SIG-M5 treated with dmso at 0.1 percent for 504 hours (cell line): ENCODE measurements at regions not wholly inside any gene's neighbourhood (a gene's known extent, or its start where the extent isn't known, plus 50 kb on each side); places are given as distances from the start of the nearest gene placed in this dataset.
"Not testable (repeated sequence)": the region's sequence is repeated elsewhere in the genome, so short reads cannot be mapped to it uniquely, and the experiment has no call there.

Experiments used
- DNase-seq: peaks from one replicate; lab custom pipeline; 2025; ENCODE audit not compliant: unreplicated experiment; lab: John Stamatoyannopoulos, UW

DNA sequence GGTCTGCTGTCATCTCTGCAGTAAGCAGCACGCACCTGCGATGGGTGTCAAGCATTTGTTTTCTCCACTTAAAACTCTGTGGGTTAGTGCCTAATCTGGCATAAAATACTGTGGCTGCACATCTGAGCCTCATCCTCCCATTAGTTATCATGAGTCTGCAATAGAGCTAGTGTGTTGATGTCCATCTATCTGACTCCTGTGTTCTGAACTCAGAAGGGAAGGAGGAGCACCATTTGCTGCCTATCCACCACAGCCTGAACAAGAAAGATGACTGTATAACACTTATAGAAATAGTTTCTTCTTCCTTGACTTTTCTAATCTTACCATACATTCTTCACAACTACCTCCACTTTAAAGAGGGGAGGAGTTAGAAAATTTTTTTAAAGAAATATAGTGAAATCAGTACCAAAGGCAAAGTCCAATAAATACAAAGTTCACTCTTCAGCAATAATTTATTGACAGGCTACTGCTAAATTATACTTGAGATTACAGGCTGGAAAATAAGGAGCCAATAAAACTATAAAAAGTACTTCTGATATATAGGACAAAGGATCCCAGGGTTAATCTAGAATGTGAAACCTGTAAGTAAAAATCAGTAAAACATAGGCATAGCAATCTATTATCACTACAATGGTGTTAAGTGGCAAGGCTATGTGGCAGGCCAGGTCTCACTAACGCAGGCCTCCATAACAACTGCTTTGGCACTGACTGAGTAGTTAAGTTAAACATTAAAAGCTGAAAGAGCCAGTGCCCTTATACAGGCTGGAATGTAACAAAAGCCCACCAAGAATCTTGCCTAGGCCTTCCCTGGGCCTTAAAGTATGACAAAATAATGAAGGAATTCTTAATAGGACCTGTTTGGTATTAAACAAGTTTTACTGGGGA is 70.2 kb downstream of the LGALS9C start:
- DNase-seq = not testable (repeated sequence)

DNA sequence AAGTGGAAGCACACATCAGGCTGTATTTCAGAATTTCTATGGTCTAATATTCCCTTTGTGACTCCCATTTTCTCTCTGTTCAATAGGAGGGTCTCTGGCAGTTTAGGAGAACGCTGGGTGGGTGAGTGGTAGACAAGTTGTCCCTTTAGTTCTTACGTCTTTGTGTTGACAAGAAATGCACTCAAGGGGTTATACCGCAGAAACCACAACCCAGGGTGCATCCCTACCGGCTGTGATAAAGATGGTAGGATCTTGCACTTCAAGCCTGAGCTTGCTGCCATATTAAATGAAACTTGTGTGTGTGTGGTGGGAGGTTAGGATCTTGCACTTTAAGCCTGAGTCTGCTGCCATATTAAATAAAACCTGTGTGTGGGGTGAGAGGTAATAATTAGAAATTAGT is 80.5 kb downstream of the LGALS9C start:
- not testable (repeated sequence) for DNase-seq

DNA sequence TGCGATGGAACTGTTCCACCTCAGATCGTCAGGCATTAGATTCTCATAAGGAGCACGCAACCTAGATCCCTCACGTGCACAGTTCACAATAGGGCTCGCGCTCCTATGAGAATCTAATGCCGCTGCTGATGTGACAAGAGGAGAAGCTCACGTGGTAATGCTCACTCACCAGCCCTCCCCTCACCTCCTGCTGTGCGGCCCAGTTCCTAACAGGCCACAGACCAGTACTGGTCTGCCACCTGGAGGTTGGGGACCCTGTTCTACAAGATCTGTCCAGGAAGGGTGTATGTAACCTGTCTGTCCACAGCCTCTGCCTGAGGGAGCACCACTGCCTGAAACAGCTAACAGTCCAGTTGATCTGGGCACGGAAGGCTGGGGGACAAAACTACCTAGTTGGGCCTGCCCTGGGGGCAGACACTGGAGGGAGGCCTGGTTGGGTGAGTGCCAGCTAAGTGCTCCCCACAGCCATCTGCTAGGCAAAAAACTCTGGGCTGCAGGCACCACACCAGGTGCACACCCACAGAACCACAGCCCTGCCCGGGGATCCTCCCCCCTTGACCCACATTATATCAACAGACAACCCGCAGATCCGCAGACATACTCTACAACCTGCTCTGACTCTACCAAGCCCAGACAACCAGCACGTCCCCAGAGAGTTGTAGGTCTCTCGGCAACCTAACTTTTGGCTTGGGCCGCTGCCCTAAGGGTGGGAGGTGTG is 80.7 kb downstream of the TBC1D28 start:
- DNase-seq = not testable (repeated sequence)

- DNase-seq = peak; percentile 18
These were observed 80.1 kb downstream of the TBC1D28 start for GRCh38 chr17:18564099-18564448.

- DNase-seq = not testable (repeated sequence)
These were observed 75.8 kb downstream of the TBC1D28 start for GRCh38 chr17:18568108-18568995.

DNA sequence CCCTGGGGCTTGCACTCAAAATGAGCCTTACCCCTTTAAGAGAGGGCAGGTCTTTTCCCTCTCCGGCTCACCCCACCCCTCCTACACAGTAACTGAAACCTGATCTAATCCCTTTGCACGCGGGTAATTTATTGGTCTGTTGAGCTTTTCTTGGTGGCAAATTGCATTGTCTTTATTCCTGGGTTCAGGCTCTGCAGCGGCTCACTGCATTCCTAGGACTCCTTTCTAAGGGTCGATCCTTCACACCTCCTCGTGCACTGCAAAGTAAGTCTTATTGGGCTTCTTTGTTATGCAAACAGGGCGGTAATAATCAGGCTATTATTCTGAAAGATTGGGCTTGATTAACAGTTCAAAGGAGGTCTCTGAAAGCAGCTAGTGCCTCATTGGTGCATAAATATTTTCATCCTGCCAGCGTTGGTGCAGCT is 74.7 kb downstream of the TBC1D28 start:
- not testable (repeated sequence) for DNase-seq

- DNase-seq = not testable (repeated sequence)
These were observed 71.7 kb downstream of the TBC1D28 start for GRCh38 chr17:18572536-18572935.

- DNase-seq = not testable (repeated sequence)
These were observed 70.1 kb downstream of the TBC1D28 start for GRCh38 chr17:18574137-18574536.
